ENCODE measurements at regions not wholly inside any gene's neighbourhood (a gene's known extent, or its start where the extent isn't known, plus 50 kb on each side); places are given as distances from the start of the nearest gene placed in this dataset.

DNA sequence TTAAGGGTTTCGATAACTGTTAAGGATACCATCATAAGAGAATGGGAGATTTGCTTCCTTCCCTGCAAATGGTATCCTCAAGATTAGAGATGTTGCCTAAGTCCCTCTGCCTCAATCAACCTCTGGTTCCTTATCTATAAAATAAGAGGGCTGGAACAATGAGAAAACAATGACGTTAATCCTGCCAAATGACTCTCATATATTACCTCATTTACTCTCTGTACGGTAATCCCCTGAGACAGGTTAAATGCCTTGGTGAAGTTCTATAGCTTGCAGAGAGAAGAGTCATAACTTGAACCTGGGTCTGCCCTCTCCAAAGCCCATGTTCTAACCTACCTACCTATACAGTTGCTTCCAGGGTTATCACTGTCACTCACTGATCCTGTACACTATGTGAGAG lies 100.2 kb upstream of the OTUD4 start:
- intact Hi-C loops (cut with DNase I): no loop called here
- H3K9me3 ChIP-seq: no peaks in the 10 kb centered on the region
- DNase-seq: no peak
- TF ChIP-seq POLR2A (IDR thresholded peaks at IDR 0.05) (no peak), EP300 (IDR thresholded peaks at IDR 0.05) (no peak)
- TF ChIP-seq, protein P1, sequence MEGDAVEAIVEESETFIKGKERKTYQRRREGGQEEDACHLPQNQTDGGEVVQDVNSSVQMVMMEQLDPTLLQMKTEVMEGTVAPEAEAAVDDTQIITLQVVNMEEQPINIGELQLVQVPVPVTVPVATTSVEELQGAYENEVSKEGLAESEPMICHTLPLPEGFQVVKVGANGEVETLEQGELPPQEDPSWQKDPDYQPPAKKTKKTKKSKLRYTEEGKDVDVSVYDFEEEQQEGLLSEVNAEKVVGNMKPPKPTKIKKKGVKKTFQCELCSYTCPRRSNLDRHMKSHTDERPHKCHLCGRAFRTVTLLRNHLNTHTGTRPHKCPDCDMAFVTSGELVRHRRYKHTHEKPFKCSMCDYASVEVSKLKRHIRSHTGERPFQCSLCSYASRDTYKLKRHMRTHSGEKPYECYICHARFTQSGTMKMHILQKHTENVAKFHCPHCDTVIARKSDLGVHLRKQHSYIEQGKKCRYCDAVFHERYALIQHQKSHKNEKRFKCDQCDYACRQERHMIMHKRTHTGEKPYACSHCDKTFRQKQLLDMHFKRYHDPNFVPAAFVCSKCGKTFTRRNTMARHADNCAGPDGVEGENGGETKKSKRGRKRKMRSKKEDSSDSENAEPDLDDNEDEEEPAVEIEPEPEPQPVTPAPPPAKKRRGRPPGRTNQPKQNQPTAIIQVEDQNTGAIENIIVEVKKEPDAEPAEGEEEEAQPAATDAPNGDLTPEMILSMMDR (IDR thresholded peaks at IDR 0.05): no peak
- H3K4me1 ChIP-seq (ENCODE audit: insufficient read depth): no peaks in the 10 kb centered on the region
- no peaks in the 10 kb centered on the region for H3K27me3 ChIP-seq
- 69 to 72% (median 70%) methylated on average over 3 of the region's 3 CpGs for WGBS, 3 donors
- H3K4me3 ChIP-seq: no peak overlapping the region
- H3K36me3 ChIP-seq: no peaks in the 10 kb centered on the region
- H3K27ac ChIP-seq: no peak overlapping the region

DNA sequence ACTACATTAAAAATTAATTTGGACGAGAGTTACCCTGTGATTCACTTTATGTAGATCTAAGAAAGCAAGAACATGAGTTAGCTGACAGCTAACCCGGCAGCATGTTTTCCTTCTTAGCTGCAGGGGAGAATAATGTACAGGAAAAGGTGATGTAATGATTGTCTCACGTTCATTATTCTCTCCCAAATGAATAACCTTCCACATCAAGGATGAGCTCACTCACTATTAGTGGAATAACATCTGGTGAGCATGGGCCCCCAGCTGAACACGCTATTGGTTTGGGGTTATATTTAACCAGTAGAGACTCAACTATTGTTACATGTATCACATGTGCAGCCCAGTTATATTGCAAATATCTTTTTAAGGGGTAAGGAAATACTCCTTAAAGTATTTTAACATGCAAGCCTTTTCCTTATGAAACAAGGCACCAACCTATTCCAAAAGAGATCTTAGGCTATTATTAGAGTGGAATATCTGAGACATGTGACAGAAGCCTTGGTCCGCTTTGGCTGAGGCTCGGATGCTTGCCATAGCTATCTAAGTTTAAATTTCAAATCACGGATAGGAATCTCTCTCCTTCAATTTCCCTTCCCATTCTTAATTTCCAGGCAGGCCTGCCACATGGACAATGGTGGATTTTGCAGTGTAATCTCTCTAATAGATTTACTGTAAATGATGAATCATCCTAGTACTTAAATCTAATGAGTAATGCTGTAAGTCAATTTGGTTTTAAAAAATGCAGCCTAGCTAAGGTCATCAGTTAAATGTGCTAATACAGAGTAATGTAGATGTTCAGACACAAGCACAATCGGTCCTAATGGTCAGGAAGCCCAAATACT lies 99.0 kb upstream of the OTUD4 start:
- WGBS, 3 donors: 33 to 37% (median 34%) methylated on average over 8 of the region's 8 CpGs

DNA sequence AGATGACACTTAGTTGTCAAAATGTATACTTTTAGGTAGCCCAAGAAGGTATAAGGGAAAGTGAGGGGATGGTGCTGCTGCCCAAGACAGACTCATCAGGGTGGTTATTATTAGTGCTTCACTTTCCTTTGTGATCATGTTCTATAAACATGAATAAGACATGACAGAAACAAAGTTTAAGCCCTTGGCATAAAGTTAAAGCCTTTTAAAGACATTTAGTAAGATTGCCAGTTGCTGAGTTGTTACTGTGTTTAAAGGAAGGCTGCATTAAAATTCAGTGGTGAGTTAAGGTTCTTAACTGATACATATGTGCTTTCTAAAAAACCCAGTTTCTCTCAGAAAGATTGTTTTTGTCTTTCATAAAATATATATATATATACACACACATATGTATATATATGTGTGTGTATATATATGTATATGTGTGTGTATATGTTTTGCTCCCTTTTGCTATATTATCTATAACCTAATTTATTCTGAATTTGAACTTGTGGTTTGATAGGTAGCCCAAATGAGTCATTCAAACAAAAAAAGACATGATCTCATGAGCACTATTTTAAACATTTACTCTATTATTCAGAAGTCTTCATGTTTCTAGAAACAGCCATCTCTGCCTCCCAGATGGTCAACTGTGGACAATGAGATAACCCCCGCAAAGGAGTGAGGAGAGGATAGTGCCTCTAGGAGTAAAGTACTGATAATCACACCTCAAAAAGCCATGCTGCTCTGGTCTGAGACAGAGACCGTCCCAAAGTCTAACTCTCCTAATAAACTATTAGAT lies 98.1 kb upstream of the OTUD4 start:
- TF ChIP-seq POLR2A (IDR thresholded peaks at IDR 0.05) (no peak), EP300 (IDR thresholded peaks at IDR 0.05) (no peak)
- TF ChIP-seq, protein P1 (IDR thresholded peaks at IDR 0.05): no peak

More for the DNA sequence above, 99.0 kb upstream of the OTUD4 start:
- TF ChIP-seq EP300 (IDR thresholded peaks at IDR 0.05) (no peak), POLR2A (IDR thresholded peaks at IDR 0.05) (no peak)
- TF ChIP-seq, protein P1 (IDR thresholded peaks at IDR 0.05): no peak
- DNase-seq: no peak
- H3K9me3 ChIP-seq: no peaks in the 10 kb centered on the region
- no peaks in the 10 kb centered on the region for H3K36me3 ChIP-seq
- no peaks in the 10 kb centered on the region for H3K27me3 ChIP-seq
- H3K27ac ChIP-seq: no peak overlapping the region
- no peaks in the 10 kb centered on the region for H3K4me1 ChIP-seq (ENCODE audit: insufficient read depth)
- intact Hi-C loops (cut with DNase I): no loop called here
- no peak overlapping the region for H3K4me3 ChIP-seq

DNA sequence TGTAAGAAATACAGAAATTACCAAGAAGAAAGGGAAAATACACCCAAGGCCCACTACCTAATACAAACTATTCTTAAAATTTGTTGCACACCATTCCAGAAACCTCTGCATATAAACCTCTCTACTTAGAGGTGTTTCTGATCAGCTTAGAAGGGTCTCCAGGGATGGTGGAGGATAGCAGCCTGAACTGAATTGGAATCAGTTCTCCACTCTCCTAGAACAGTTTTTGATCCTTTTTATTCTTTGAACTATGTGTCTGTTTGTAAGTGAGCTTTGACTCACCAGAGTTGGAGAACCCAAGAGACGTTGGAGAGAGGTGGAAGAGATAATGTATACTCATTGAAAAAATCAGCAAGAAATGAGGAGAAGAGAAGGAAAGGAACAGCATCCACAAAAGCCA lies 96.6 kb upstream of the OTUD4 start:
- TF ChIP-seq, protein P1 (IDR thresholded peaks at IDR 0.05): no peak
- Histone ChIP-seq H3K4me3 (no peak overlapping the region), H3K9me3 (no peaks in the 10 kb centered on the region), H3K36me3 (no peaks in the 10 kb centered on the region), H3K27ac (no peak overlapping the region), H3K27me3 (no peaks in the 10 kb centered on the region), H3K4me1 (ENCODE audit: insufficient read depth) (no peaks in the 10 kb centered on the region)
- DNase-seq: no peak
- 41 to 74% (median 50%) methylated on average over 1 of the region's 1 CpG for WGBS, 3 donors
- intact Hi-C loops (cut with DNase I): no loop called here

More for the DNA sequence above, 98.1 kb upstream of the OTUD4 start:
- Histone ChIP-seq H3K4me3 (no peak overlapping the region), H3K36me3 (no peaks in the 10 kb centered on the region), H3K9me3 (no peaks in the 10 kb centered on the region), H3K27ac (no peak overlapping the region), H3K27me3 (no peaks in the 10 kb centered on the region), H3K4me1 (ENCODE audit: insufficient read depth) (no peaks in the 10 kb centered on the region)
- 54 to 66% (median 64%) methylated on average over 2 of the region's 2 CpGs for WGBS, 3 donors
- intact Hi-C loops (cut with DNase I): no loop called here
- DNase-seq: no peak

All from ovary (tissue), 7 donors.